Spleen (tissue), 11 donors: ENCODE measurements at regions not wholly inside any gene's neighbourhood (a gene's known extent, or its start where the extent isn't known, plus 50 kb on each side); places are given as distances from the start of the nearest gene placed in this dataset.

ENCODE experiments used
- DNase-seq: peaks from one replicate; pipeline ENCODE4 v3.0.0-alpha.2; 2020
- H3K27ac ChIP-seq, 8 donors: fragments of 200-600 bp; sonication (generic) in 7 of 8; 1 replicate in 4 of 8; 2 replicates in 4 of 8; pipeline versions ENCODE4 v1.5.0 to v1.8.0; 2016 to 2021; ENCODE audit warnings: inconsistent platforms in 4 of 8, mild to moderate bottlenecking in 4 of 8, moderate library complexity in 1 of 8
- H3K27me3 ChIP-seq, 7 donors: fragments of 200-600 bp; sonication (generic) in 6 of 7; replicated peaks in 1 of 7; 1 replicate in 4 of 7; 2 replicates in 3 of 7; pipeline versions ENCODE4 v1.5.0 to v1.8.0; 2016 to 2021; ENCODE audit warnings: inconsistent platforms in 3 of 7, mild to moderate bottlenecking in 1 of 7
- H3K36me3 ChIP-seq, 6 donors: fragments of 200-600 bp; sonication (generic) in 5 of 6; 1 replicate in 4 of 6; 2 replicates in 2 of 6; pipeline versions ENCODE4 v1.5.0 to v1.8.0; 2016 to 2021; ENCODE audit warnings: inconsistent platforms in 2 of 6
- H3K4me1 ChIP-seq, 6 donors: fragments of 200-600 bp; sonication (generic) in 5 of 6; 1 replicate in 3 of 6; 2 replicates in 3 of 6; pipeline versions ENCODE4 v1.5.0 to v1.8.0; 2016 to 2021; ENCODE audit warnings: inconsistent platforms in 3 of 6
- H3K4me3 ChIP-seq, 8 donors: fragments of 200-600 bp; sonication (generic) in 7 of 8; 1 replicate in 4 of 8; 2 replicates in 4 of 8; pipeline versions ENCODE4 v1.5.0 to v1.8.0; 2016 to 2021; ENCODE audit warnings: inconsistent platforms in 4 of 8, mild to moderate bottlenecking in 4 of 8, moderate library complexity in 2 of 8
- H3K9me3 ChIP-seq, 8 donors: fragments of 200-600 bp; sonication (generic) in 7 of 8; 1 replicate in 4 of 8; 2 replicates in 4 of 8; pipeline versions ENCODE4 v1.5.0 to v1.8.0; 2016 to 2021; ENCODE audit warnings: inconsistent platforms in 4 of 8
- POLR2A ChIP-seq, 3 donors: fragments of 450-650 bp; IDR thresholded peaks; one replicate each; pipeline ENCODE4 v1.5.1; 2017; ENCODE audit warnings: antibody characterized with exemption in 3 of 3, mild to moderate bottlenecking in 1 of 3
- POLR2AphosphoS5 ChIP-seq, 3 donors: sonication (generic); formaldehyde crosslinking; IDR thresholded peaks; one replicate each; pipeline ENCODE4 v1.5.1; 2017; ENCODE audit warnings: antibody characterized with exemption in 3 of 3
- WGBS, 5 donors: extraction: QIAGEN DNeasy Blood & Tissue Kit in 3 of 5; methylation state at CpG; one replicate each; pipeline versions ENCODE4 v1.1.5 to v1.1.7; 2013 to 2018; 5-methylcytosine and 5-hydroxymethylcytosine counted together
- intact Hi-C: fragments of 100-400 bp; cut with DNase I; formaldehyde crosslinking; loops from one replicate; pipeline ENCODE4 v1.15.0; 2023; ENCODE audit warnings: low total_unique reads
- TF ChIP-seq, protein P1 (sequence below), 11 experiments: fragments of 200-600 bp in 7 of 11; fragments of 450-650 bp in 4 of 11; sonication (generic) in 4 of 11; IDR thresholded peaks in 8 of 11; conservative IDR thresholded peaks in 3 of 11; 1 replicate in 7 of 11; 2 replicates in 4 of 11; pipeline versions ENCODE4 v1.4.0 to v1.8.0; 2016 to 2021; ENCODE audit warnings: antibody characterized with exemption in 11 of 11, inconsistent platforms in 4 of 11, mild to moderate bottlenecking in 1 of 11
- donor health status: healthy with polysubstance abuse.
- donor health status: DM: no; HTN: no; CAD: no; lungs with moderate emphysema.
- donor health status: DM: no; HTN: no; CAD: no.
- donor health status: Bipolar disorder and iron deficiency.
- donor health status: healthy.
- donor health status: DM: no; HTN: no; CAD: no.
- donor health status: DM: yes; HTN: yes; CAD: no.

DNA sequence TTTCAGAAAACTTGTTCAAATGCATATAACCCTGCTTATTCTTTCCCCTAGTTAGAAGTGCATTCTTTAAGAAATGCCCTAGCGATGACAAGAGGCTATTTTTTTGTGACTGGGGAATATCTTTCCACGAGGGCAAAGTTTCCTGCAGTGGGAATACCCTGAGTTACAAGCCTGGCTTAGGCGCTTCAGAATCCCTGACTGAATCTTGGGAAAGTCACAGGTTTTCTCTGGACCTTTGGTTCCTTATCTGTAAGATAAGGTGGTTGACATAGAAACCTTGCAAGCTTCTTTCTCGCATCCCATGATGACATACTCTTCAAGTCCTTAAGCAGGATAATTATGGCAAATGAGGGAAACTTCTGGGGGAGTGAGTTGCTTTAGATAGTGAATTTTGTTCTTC, 80.5 kb upstream of the FZD8 start:
- WGBS, 5 donors: 82 to 86% (median 83%) methylated on average over 4 of the region's 4 CpGs
- TF ChIP-seq, protein P1, sequence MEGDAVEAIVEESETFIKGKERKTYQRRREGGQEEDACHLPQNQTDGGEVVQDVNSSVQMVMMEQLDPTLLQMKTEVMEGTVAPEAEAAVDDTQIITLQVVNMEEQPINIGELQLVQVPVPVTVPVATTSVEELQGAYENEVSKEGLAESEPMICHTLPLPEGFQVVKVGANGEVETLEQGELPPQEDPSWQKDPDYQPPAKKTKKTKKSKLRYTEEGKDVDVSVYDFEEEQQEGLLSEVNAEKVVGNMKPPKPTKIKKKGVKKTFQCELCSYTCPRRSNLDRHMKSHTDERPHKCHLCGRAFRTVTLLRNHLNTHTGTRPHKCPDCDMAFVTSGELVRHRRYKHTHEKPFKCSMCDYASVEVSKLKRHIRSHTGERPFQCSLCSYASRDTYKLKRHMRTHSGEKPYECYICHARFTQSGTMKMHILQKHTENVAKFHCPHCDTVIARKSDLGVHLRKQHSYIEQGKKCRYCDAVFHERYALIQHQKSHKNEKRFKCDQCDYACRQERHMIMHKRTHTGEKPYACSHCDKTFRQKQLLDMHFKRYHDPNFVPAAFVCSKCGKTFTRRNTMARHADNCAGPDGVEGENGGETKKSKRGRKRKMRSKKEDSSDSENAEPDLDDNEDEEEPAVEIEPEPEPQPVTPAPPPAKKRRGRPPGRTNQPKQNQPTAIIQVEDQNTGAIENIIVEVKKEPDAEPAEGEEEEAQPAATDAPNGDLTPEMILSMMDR (IDR thresholded peaks at IDR 0.05 in 8 of 11, conservative IDR thresholded peaks at IDR 0.05 in 3 of 11): no peak
- TF ChIP-seq POLR2A (IDR thresholded peaks at IDR 0.05) (no peak), POLR2AphosphoS5 (IDR thresholded peaks at IDR 0.05) (no peak)

DNA sequence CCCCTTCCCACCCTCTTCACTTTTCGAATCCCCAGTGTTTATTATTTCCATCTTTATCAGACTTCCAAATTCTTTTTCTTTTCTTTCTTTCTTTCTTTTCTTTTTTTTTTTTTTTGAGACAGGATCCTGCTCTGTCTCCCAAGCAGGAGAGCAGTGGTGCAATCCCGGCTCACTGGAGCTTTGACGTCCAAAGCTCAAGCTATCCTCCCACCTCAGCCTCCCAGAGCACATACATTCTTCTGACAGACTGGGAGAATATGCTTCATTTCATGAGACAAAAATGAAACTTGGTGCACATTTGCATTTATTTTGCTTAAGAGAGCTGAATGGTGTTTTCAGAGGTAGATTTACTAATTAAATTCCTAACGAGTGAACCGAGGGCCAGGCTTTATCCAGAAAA, 80.1 kb upstream of the FZD8 start:
- Histone ChIP-seq H3K4me1 (no peaks in the 10 kb centered on the region), H3K27ac (no peak overlapping the region), H3K27me3 (no peaks in the 10 kb centered on the region), H3K36me3 (no peaks in the 10 kb centered on the region), H3K9me3 (no peaks in the 10 kb centered on the region), H3K4me3 (no peak overlapping the region)
- intact Hi-C loops: no loop called here
- no peak for TF ChIP-seq POLR2AphosphoS5 (IDR thresholded peaks at IDR 0.05)
- no peak for DNase-seq
- 88 to 94% (median 89%) methylated on average over 5 of the region's 5 CpGs for WGBS, 5 donors

More for the DNA sequence above, 80.5 kb upstream of the FZD8 start:
- H3K27me3 ChIP-seq: no peaks in the 10 kb centered on the region
- DNase-seq: no peak
- no peak overlapping the region for H3K4me3 ChIP-seq
- intact Hi-C loops: no loop called here
- H3K27ac ChIP-seq: no peak overlapping the region
- H3K4me1 ChIP-seq: no peaks in the 10 kb centered on the region
- H3K36me3 ChIP-seq: no peaks in the 10 kb centered on the region
- no peaks in the 10 kb centered on the region for H3K9me3 ChIP-seq

DNA sequence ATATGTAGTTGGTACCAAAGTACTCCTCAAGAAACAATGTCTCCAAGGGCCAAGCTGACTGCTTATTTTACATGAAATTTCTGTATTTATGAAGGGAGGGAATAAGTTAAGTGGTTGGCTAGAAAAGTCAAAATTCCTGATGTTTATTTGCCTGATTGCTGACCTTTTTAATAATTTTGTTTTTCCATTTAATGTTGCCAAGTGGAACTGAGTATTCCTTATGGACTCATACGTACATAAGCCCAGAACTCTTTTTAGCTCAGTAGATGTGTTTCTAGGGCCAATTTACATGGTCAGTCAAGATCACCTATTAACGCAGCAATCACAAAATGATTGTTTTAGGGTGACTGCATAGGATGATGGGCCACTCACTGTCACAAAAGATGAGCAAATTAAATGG, 78.3 kb upstream of the FZD8 start:
- Histone ChIP-seq H3K27me3 (no peaks in the 10 kb centered on the region), H3K9me3 (no peaks in the 10 kb centered on the region), H3K4me1 (no peaks in the 10 kb centered on the region), H3K27ac (no peak overlapping the region), H3K4me3 (no peak overlapping the region), H3K36me3 (no peaks in the 10 kb centered on the region)
- DNase-seq: no peak
- 70 to 92% (median 85%) methylated on average over 2 of the region's 2 CpGs for WGBS, 5 donors
- no peak for TF ChIP-seq POLR2A (IDR thresholded peaks at IDR 0.05)
- TF ChIP-seq POLR2AphosphoS5 (IDR thresholded peaks at IDR 0.05): no peak
- TF ChIP-seq, protein P1 (IDR thresholded peaks at IDR 0.05 in 8 of 11, conservative IDR thresholded peaks at IDR 0.05 in 3 of 11): no peak
- intact Hi-C loops: no loop called here

DNA sequence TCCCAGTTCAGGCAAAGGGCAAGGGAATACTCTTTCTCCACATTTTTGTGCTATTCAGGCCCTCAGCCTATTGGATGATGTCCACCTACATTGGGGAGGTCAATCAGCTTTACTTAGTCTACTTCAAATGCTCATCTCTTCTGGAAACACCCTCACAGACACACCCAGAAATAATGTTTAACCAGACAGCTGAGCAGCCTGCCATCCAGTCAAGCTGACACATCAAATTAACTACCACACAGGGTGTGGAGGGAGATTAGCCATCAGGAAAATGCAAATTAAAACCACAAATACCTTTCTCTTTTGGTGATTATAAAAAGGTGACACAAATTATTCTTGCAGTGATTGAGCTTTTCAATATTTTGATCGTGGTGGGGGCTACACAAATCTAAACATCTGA, 74.7 kb upstream of the FZD8 start:
- 60 to 75% (median 71%) methylated on average over 1 of the region's 1 CpG for WGBS, 5 donors
- TF ChIP-seq, protein P1 (IDR thresholded peaks at IDR 0.05 in 8 of 11, conservative IDR thresholded peaks at IDR 0.05 in 3 of 11): no peak
- TF ChIP-seq POLR2AphosphoS5 (IDR thresholded peaks at IDR 0.05): no peak
- no peak for TF ChIP-seq POLR2A (IDR thresholded peaks at IDR 0.05)
- Histone ChIP-seq H3K27ac (no peak overlapping the region), H3K9me3 (no peaks in the 10 kb centered on the region), H3K4me3 (no peak overlapping the region), H3K27me3 (peaks cover 0 to 7% (median 0%) of the 10 kb centered on the region in 7 donors), H3K4me1 (no peaks in the 10 kb centered on the region), H3K36me3 (no peaks in the 10 kb centered on the region)
- intact Hi-C loops: no loop called here
- no peak for DNase-seq

DNA sequence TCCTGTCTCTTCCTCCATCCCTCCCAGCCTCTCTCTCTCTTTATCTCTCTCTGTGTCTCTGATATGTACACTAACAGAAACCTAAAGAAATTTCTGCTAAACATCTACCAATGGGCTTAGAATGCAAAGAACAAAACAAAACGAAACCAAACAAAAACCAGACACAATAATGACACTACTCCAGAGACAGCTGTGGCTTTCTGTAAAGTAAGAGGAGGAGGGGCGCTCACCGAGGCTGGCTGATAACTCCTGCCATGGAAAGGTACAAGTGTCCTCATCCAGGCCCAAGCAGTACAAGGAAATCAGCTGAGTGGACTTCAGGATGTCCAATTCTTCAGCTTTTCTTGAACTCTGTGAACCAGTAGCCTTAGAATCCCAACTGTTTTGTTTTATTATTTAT, 70.4 kb upstream of the FZD8 start:
- DNase-seq: no peak
- Histone ChIP-seq H3K4me3 (no peak overlapping the region), H3K36me3 (no peaks in the 10 kb centered on the region), H3K27me3 (peaks cover 0 to 7% (median 0%) of the 10 kb centered on the region in 7 donors), H3K27ac (no peak overlapping the region), H3K9me3 (peaks cover 0 to 5% (median 0%) of the 10 kb centered on the region in 8 donors), H3K4me1 (no peaks in the 10 kb centered on the region)
- TF ChIP-seq POLR2A (IDR thresholded peaks at IDR 0.05) (no peak), POLR2AphosphoS5 (IDR thresholded peaks at IDR 0.05) (no peak)
- intact Hi-C loops: no loop called here
- WGBS, 5 donors: 70 to 80% (median 77%) methylated on average over 3 of the region's 3 CpGs
